CD14-positive monocyte (primary cell): ENCODE measurements at regions not wholly inside any gene's neighbourhood (a gene's known extent, or its start where the extent isn't known, plus 50 kb on each side); places are given as distances from the start of the nearest gene placed in this dataset.

ENCODE experiments used
- DNase-seq, 3 donors: peaks; one replicate each; pipeline ENCODE4 v3.0.0-alpha.2; 2011 to 2022
- H2AFZ ChIP-seq: 2 replicates; pipeline ENCODE4 v1.6.0; 2012; ENCODE audit warnings: mild to moderate bottlenecking, low read depth, low read length, inconsistent platforms; ENCODE audit not compliant: insufficient read depth, poor library complexity, severe bottlenecking
- H3K27ac ChIP-seq, 2 donors: 1 replicate in 1 of 2; 2 replicates in 1 of 2; pipeline ENCODE4 v1.5.1; 2012 to 2013; ENCODE audit warnings: low read length in 2 of 2, control low read depth in 1 of 2, inconsistent platforms in 1 of 2, low read depth in 1 of 2, mild to moderate bottlenecking in 1 of 2
- H3K27me3 ChIP-seq, 2 donors: one replicate each; pipeline versions ENCODE4 v1.6.0 to v1.6.1; 2011 to 2013; ENCODE audit warnings: low read length in 2 of 2; ENCODE audit not compliant: control insufficient read depth in 2 of 2, insufficient read depth in 2 of 2
- H3K36me3 ChIP-seq, 2 donors: replicated peaks in 1 of 2; 1 replicate in 1 of 2; 2 replicates in 1 of 2; pipeline versions ENCODE4 v1.5.1 to v1.6.1; 2012 to 2013; ENCODE audit warnings: low read length in 2 of 2, control low read depth in 1 of 2, inconsistent platforms in 1 of 2, mild to moderate bottlenecking in 1 of 2; ENCODE audit not compliant: insufficient read depth in 2 of 2, control insufficient read depth in 1 of 2
- H3K4me1 ChIP-seq, 2 donors: 1 replicate in 1 of 2; 2 replicates in 1 of 2; pipeline versions ENCODE4 v1.5.1 to v1.6.1; 2012 to 2013; ENCODE audit warnings: low read length in 2 of 2, control low read depth in 1 of 2, inconsistent platforms in 1 of 2, mild to moderate bottlenecking in 1 of 2, moderate library complexity in 1 of 2; ENCODE audit not compliant: insufficient read depth in 2 of 2, control insufficient read depth in 1 of 2
- H3K4me2 ChIP-seq: replicated peaks from 2 replicates; pipeline ENCODE3; 2012; ENCODE audit warnings: low read length, moderate library complexity, mild to moderate bottlenecking; ENCODE audit not compliant: poor library complexity, severe bottlenecking; ENCODE audit errors: extremely low read depth
- H3K4me3 ChIP-seq, 3 experiments: fragments of 200-600 bp in 1 of 3; sonication (generic) in 1 of 3; replicated peaks in 1 of 3; 1 replicate in 2 of 3; 2 replicates in 1 of 3; pipeline ENCODE4 v1.5.1; 2011 to 2013; ENCODE audit warnings: low read length in 3 of 3, mild to moderate bottlenecking in 3 of 3, control low read depth in 2 of 3, low read depth in 2 of 3, inconsistent platforms in 1 of 3, moderate library complexity in 1 of 3
- H3K79me2 ChIP-seq: 2 replicates; pipeline ENCODE4 v1.6.0; 2012; ENCODE audit warnings: mild to moderate bottlenecking, control low read depth, inconsistent platforms, low read length, moderate library complexity; ENCODE audit not compliant: insufficient read depth
- H3K9ac ChIP-seq: 2 replicates; pipeline ENCODE4 v1.6.0; 2017; ENCODE audit warnings: low read length, mild to moderate bottlenecking; ENCODE audit not compliant: insufficient read depth, poor library complexity, severe bottlenecking
- H3K9me3 ChIP-seq, 2 donors: replicated peaks in 1 of 2; 1 replicate in 1 of 2; 2 replicates in 1 of 2; pipeline versions ENCODE4 v1.5.1 to v1.6.1; 2012 to 2013; ENCODE audit warnings: low read length in 2 of 2, control low read depth in 1 of 2; ENCODE audit not compliant: control insufficient read depth in 1 of 2, insufficient read depth in 1 of 2
- H4K20me1 ChIP-seq: 2 replicates; pipeline ENCODE4 v1.6.0; 2012; ENCODE audit warnings: mild to moderate bottlenecking, low read length, control low read depth, moderate library complexity; ENCODE audit not compliant: insufficient read depth
- H3K27ac Mint-ChIP-seq, 7 donors: one replicate each; pipeline ENCODE4 v1.8.0; 2020; ENCODE audit warnings: mild to moderate bottlenecking in 7 of 7, mixed read lengths in 7 of 7, moderate library complexity in 6 of 7, inconsistent platforms in 2 of 7
- H3K27me3 Mint-ChIP-seq, 3 donors: one replicate each; pipeline ENCODE4 v1.8.0; 2021 to 2022; ENCODE audit warnings: low read depth in 3 of 3, mild to moderate bottlenecking in 3 of 3, mixed read lengths in 3 of 3, moderate library complexity in 3 of 3, inconsistent platforms in 1 of 3
- H3K36me3 Mint-ChIP-seq, 2 donors: one replicate each; pipeline ENCODE4 v1.8.0; 2020; ENCODE audit warnings: mixed read lengths in 2 of 2, inconsistent platforms in 1 of 2, mild to moderate bottlenecking in 1 of 2
- H3K4me1 Mint-ChIP-seq: one replicate; pipeline ENCODE4 v1.8.0; 2020; ENCODE audit warnings: mild to moderate bottlenecking, mixed read lengths
- H3K4me3 Mint-ChIP-seq, 2 donors: one replicate each; pipeline ENCODE4 v1.8.0; 2020; ENCODE audit warnings: mild to moderate bottlenecking in 2 of 2, mixed read lengths in 2 of 2, moderate library complexity in 1 of 2
- H3K9me3 Mint-ChIP-seq, 7 donors: one replicate each; pipeline ENCODE4 v1.8.0; 2020 to 2022; ENCODE audit warnings: mixed read lengths in 7 of 7, mild to moderate bottlenecking in 6 of 7, moderate library complexity in 6 of 7, inconsistent platforms in 2 of 7
- WGBS: methylation state at CpG from one replicate; pipeline ENCODE4 v1.1.5; 2013; ENCODE audit warnings: missing lambda C conversion rate; ENCODE audit not compliant: insufficient coverage; 5-methylcytosine and 5-hydroxymethylcytosine counted together
- intact Hi-C, 2 donors: fragments of 100-400 bp; cut with micrococcal nuclease; formaldehyde crosslinking; loops; one replicate each; pipeline versions ENCODE4 v1.15.0 to v1.15.1; 2023
- TF ChIP-seq, protein P1 (sequence below): fragments of 200-600 bp; IDR thresholded peaks from one replicate; pipeline ENCODE4 v1.8.0; 2022; ENCODE audit warnings: antibody characterized with exemption, mild to moderate bottlenecking

DNA sequence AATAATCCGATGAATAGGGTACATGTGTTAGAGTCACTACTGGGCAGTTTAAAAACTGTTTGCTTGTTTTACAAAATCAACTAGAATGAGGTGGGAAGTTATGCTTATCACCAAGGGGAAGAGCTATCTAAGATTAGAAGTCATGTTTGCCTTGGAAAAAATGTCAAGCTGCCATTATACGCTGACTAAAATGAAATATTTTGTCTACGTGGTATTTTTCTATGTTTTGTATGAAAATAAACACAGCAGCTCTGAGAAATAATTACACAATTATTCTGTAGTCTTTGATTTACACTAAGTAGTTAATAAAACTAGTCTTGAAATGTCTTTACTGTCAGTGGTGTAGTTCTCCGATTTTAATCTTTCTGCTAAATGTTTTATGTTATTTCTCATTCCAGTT, 241.9 kb upstream of the TARS1 start:
- no peaks in the 10 kb centered on the region for H3K4me1 ChIP-seq
- Mint-ChIP-seq H3K4me1 (no peaks in the 10 kb centered on the region), H3K4me3 (no peak overlapping the region), H3K36me3 (no peaks in the 10 kb centered on the region), H3K27me3 (no peaks in the 10 kb centered on the region), H3K27ac (no peak overlapping the region), H3K9me3 (peaks cover 0 to 6% (median 2%) of the 10 kb centered on the region in 7 donors)
- H3K36me3 ChIP-seq = no peaks in the 10 kb centered on the region
- WGBS = no CpG with 5 or more reads among the region's 4 CpGs
- H4K20me1 ChIP-seq = no peaks in the 10 kb centered on the region
- no peaks in the 10 kb centered on the region for H3K27me3 ChIP-seq
- no peak overlapping the region for H2AFZ ChIP-seq
- H3K9me3 ChIP-seq = no peaks in the 10 kb centered on the region
- no peak for DNase-seq
- no peak overlapping the region for H3K27ac ChIP-seq
- intact Hi-C loops = no loop called here
- H3K4me3 ChIP-seq = no peak overlapping the region
- TF ChIP-seq, protein P1, sequence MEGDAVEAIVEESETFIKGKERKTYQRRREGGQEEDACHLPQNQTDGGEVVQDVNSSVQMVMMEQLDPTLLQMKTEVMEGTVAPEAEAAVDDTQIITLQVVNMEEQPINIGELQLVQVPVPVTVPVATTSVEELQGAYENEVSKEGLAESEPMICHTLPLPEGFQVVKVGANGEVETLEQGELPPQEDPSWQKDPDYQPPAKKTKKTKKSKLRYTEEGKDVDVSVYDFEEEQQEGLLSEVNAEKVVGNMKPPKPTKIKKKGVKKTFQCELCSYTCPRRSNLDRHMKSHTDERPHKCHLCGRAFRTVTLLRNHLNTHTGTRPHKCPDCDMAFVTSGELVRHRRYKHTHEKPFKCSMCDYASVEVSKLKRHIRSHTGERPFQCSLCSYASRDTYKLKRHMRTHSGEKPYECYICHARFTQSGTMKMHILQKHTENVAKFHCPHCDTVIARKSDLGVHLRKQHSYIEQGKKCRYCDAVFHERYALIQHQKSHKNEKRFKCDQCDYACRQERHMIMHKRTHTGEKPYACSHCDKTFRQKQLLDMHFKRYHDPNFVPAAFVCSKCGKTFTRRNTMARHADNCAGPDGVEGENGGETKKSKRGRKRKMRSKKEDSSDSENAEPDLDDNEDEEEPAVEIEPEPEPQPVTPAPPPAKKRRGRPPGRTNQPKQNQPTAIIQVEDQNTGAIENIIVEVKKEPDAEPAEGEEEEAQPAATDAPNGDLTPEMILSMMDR = no peak
- H3K4me2 ChIP-seq = no peak overlapping the region
- H3K9ac ChIP-seq = no peak overlapping the region
- no peaks in the 10 kb centered on the region for H3K79me2 ChIP-seq

GRCh38 chr5:33203931-33204330, 236.8 kb upstream of the TARS1 start:
- no peak overlapping the region for H3K27ac ChIP-seq
- no peak overlapping the region for H2AFZ ChIP-seq
- H4K20me1 ChIP-seq = no peaks in the 10 kb centered on the region
- no peak overlapping the region for H3K9ac ChIP-seq
- H3K27me3 Mint-ChIP-seq = no peaks in the 10 kb centered on the region
- H3K79me2 ChIP-seq = no peaks in the 10 kb centered on the region
- no peak overlapping the region for H3K4me2 ChIP-seq
- no peak overlapping the region for H3K4me3 ChIP-seq
- no peak for DNase-seq
- no CpG with 5 or more reads among the region's 1 CpG for WGBS
- no peak overlapping the region for H3K27ac Mint-ChIP-seq
- TF ChIP-seq, protein P1 = no peak
- H3K4me1 ChIP-seq = no peaks in the 10 kb centered on the region
- no peaks in the 10 kb centered on the region for H3K4me1 Mint-ChIP-seq
- no peaks in the 10 kb centered on the region for H3K9me3 ChIP-seq
- H3K36me3 Mint-ChIP-seq = no peaks in the 10 kb centered on the region
- H3K4me3 Mint-ChIP-seq = no peak overlapping the region
- intact Hi-C loops = no loop called here
- H3K27me3 ChIP-seq = no peaks in the 10 kb centered on the region
- peaks cover 0 to 6% (median 0%) of the 10 kb centered on the region in 7 donors for H3K9me3 Mint-ChIP-seq
- H3K36me3 ChIP-seq = no peaks in the 10 kb centered on the region
